ENCODE measurements at regions not wholly inside any gene's neighbourhood (a gene's known extent, or its start where the extent isn't known, plus 50 kb on each side); places are given as distances from the start of the nearest gene placed in this dataset.

DNA sequence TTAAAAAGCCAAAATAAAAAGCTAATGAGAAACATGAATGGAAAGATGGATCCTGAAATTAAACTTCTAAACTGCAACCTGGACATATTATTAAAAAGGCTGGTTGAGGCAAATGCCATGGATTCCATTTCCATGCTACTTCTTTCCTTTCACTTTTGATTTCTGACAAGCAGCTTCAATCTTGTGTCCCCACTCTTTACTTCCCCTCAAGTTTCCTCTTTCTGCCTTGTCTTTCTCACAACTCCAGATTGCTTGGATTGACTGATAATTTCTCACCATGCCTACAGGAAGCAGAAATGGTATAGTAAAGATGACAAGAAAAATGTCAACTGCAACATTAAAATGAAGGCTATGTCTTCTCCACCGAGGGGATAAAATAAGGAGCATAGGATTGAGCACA lies 1136.7 kb downstream of the TUSC7 start:
- no peak for TF ChIP-seq ARNT (IDR thresholded peaks at IDR 0.05)
- no peak for TF ChIP-seq TARDBP (IDR thresholded peaks at IDR 0.05)
- TF ChIP-seq SUZ12 (IDR thresholded peaks at IDR 0.05) = no peak
- TF ChIP-seq LEF1 (IDR thresholded peaks at IDR 0.05; ENCODE audit: borderline replicate concordance) = no peak
- TF ChIP-seq FOXA1 (IDR thresholded peaks at IDR 0.05) = no peak
- TF ChIP-seq ELF4 (IDR thresholded peaks at IDR 0.05) = no peak
- TF ChIP-seq FOXM1 (IDR thresholded peaks at IDR 0.05; ENCODE audit: borderline replicate concordance) = no peak
